Thoracic aorta (tissue), 2 donors: ENCODE measurements at regions not wholly inside any gene's neighbourhood (a gene's known extent, or its start where the extent isn't known, plus 50 kb on each side); places are given as distances from the start of the nearest gene placed in this dataset.

Experiments
- ATAC-seq: fragments of 150-250 bp; one replicate; pipeline ENCODE4 v1.8.0; 2017; ENCODE audit warnings: low read depth; ENCODE audit not compliant: insufficient number of reproducible peaks, low FRiP score
- DNase-seq: peaks from one replicate; pipeline ENCODE4 v3.0.0-alpha.2; 2020; ENCODE audit warnings: low spot score
- H3K27ac ChIP-seq, 2 donors: fragments of 200-600 bp; sonication (generic); 1 replicate in 1 of 2; 2 replicates in 1 of 2; pipeline ENCODE4 v1.5.1; 2016; ENCODE audit warnings: mild to moderate bottlenecking in 2 of 2, moderate library complexity in 2 of 2
- H3K27me3 ChIP-seq: fragments of 200-600 bp; sonication (generic); replicated peaks from 2 replicates; pipeline ENCODE4 v1.6.0; 2016; ENCODE audit warnings: mild to moderate bottlenecking; ENCODE audit not compliant: insufficient read depth
- H3K36me3 ChIP-seq: fragments of 200-600 bp; sonication (generic); one replicate; pipeline ENCODE4 v1.5.1; 2016
- H3K4me1 ChIP-seq, 2 donors: fragments of 200-600 bp; sonication (generic); 1 replicate in 1 of 2; 2 replicates in 1 of 2; pipeline versions ENCODE4 v1.5.1 to v1.6.0; 2016; ENCODE audit warnings: low read depth in 2 of 2, mild to moderate bottlenecking in 1 of 2; ENCODE audit not compliant: control insufficient read depth in 1 of 2
- H3K4me3 ChIP-seq: fragments of 200-600 bp; sonication (generic); 2 replicates; pipeline ENCODE4 v1.5.1; 2016; ENCODE audit warnings: mild to moderate bottlenecking
- H3K9me3 ChIP-seq: fragments of 200-600 bp; sonication (generic); 2 replicates; pipeline ENCODE4 v1.5.1; 2016
- TF ChIP-seq, protein P1 (sequence below): fragments of 200-600 bp; sonication (generic); IDR thresholded peaks from one replicate; pipeline ENCODE4 v1.5.1; 2019; ENCODE audit warnings: antibody characterized with exemption

- DNase-seq, result no peak
- H3K4me3 ChIP-seq, result no peak overlapping the region
- H3K27ac ChIP-seq, result no peak overlapping the region
- H3K9me3 ChIP-seq, result no peaks in the 10 kb centered on the region
- TF ChIP-seq, protein P1, sequence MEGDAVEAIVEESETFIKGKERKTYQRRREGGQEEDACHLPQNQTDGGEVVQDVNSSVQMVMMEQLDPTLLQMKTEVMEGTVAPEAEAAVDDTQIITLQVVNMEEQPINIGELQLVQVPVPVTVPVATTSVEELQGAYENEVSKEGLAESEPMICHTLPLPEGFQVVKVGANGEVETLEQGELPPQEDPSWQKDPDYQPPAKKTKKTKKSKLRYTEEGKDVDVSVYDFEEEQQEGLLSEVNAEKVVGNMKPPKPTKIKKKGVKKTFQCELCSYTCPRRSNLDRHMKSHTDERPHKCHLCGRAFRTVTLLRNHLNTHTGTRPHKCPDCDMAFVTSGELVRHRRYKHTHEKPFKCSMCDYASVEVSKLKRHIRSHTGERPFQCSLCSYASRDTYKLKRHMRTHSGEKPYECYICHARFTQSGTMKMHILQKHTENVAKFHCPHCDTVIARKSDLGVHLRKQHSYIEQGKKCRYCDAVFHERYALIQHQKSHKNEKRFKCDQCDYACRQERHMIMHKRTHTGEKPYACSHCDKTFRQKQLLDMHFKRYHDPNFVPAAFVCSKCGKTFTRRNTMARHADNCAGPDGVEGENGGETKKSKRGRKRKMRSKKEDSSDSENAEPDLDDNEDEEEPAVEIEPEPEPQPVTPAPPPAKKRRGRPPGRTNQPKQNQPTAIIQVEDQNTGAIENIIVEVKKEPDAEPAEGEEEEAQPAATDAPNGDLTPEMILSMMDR, result no peak
- no peaks in the 10 kb centered on the region for H3K4me1 ChIP-seq
- no peaks in the 10 kb centered on the region for H3K27me3 ChIP-seq
- ATAC-seq, result no peak
- H3K36me3 ChIP-seq, result no peaks in the 10 kb centered on the region
Measured at GRCh38 chr19:31730270-31730669, 381.0 kb upstream of the TSHZ3 start.

DNA sequence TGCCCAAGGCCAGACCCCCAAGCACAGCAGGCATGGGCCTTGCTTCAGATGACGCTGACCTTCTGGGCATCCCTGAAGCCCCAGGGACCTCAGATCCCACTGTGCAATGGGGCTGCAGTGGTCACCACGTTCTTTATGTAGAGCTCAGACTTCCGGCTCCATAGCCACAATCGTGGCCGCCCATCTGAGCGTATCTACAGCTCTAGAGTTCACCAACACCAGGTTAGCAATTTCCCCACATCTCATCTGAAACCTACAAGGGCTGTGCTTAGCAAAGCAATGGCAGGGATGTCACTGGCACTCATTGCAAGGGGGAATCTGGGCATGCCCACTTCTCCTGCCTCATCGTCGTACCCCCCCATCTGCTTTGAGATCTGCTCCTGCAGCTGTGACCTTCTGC, 384.4 kb upstream of the TSHZ3 start:
- no peaks in the 10 kb centered on the region for H3K36me3 ChIP-seq
- no peak overlapping the region for H3K4me3 ChIP-seq
- TF ChIP-seq, protein P1, result no peak
- no peaks in the 10 kb centered on the region for H3K9me3 ChIP-seq
- H3K27ac ChIP-seq, result no peak overlapping the region
- ATAC-seq (no peak), DNase-seq (no peak)
- H3K4me1 ChIP-seq, result no peaks in the 10 kb centered on the region
- H3K27me3 ChIP-seq, result no peaks in the 10 kb centered on the region

DNA sequence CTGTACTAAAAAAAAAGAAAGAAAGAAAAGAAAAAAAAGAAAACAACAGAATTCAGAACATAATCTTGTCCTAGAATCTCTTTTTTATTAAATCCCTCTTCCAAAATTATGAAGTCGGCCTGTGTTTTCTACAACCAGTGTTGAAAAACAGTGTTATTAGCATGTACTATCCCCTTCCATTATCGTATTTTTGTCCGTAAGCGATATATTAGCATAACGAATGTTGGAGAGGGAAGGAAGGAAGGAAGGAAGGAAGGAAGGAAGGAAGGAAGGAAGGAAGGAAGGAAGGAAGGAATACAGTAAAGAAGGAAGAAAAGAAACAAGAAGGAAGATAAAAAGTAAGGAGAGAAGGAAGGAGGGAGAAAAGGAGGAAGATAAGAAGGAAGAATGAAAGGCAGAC, 393.0 kb upstream of the TSHZ3 start:
- no peaks in the 10 kb centered on the region for H3K27me3 ChIP-seq
- H3K4me1 ChIP-seq, result no peaks in the 10 kb centered on the region
- H3K4me3 ChIP-seq, result no peak overlapping the region
- H3K27ac ChIP-seq, result no peak overlapping the region
- H3K36me3 ChIP-seq, result no peaks in the 10 kb centered on the region
- ATAC-seq, result no peak
- TF ChIP-seq, protein P1, result no peak
- H3K9me3 ChIP-seq, result no peaks in the 10 kb centered on the region
- DNase-seq, result no peak

DNA sequence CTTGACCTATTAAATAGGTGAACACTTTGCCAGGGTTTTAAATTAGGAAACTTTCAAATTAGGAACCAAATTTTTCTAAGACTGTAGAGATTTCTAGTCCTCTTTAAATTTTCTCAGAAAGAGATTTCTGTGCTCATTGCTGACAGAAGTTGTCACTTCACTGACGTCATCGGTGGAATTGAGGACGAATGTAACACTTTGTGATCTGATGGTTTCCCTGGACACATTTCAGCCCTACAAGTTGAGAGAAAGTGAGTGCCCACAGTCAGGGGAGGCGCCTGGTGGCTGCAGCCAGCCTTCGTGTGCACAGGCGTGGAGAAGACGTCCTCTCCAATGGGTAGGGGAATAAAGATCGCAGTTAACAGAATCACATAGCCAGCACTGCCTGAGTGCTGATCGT, 396.5 kb upstream of the TSHZ3 start:
- no peak for ATAC-seq
- TF ChIP-seq, protein P1, result no peak
- H3K27ac ChIP-seq, result no peak overlapping the region
- H3K4me3 ChIP-seq, result no peak overlapping the region
- no peaks in the 10 kb centered on the region for H3K9me3 ChIP-seq
- H3K27me3 ChIP-seq, result no peaks in the 10 kb centered on the region
- no peak for DNase-seq
- H3K4me1 ChIP-seq, result no peaks in the 10 kb centered on the region
- no peaks in the 10 kb centered on the region for H3K36me3 ChIP-seq

DNA sequence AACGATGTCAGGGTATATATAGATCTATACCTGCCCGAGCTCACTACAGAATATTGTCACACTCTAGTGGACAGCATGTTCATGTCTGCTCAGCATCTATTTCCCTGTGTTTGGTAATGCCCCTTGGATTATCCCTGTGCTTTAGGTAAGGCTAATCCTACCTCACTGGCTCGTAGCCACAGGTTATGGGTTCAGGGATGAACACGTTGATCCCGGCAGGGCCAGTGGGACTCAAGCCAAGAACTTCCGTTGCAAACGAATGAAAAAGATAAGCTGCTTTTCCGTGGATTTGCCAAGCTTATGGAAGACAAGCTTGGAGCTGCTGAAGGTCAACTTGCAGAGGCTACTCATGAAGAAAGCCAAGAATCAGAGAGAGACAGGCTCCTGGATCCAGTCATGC, 400.0 kb upstream of the TSHZ3 start:
- Histone ChIP-seq H3K9me3 (no peaks in the 10 kb centered on the region), H3K36me3 (no peaks in the 10 kb centered on the region), H3K4me1 (no peaks in the 10 kb centered on the region), H3K27me3 (no peaks in the 10 kb centered on the region), H3K27ac (no peak overlapping the region), H3K4me3 (no peak overlapping the region)
- ATAC-seq (no peak), DNase-seq (no peak)
- TF ChIP-seq, protein P1, result no peak
